Astrocyte of the cerebellum (primary cell): ENCODE measurements at regions not wholly inside any gene's neighbourhood (a gene's known extent, or its start where the extent isn't known, plus 50 kb on each side); places are given as distances from the start of the nearest gene placed in this dataset.
A peak's percentile ranks its signal among the peaks of the same experiment; 100 is the strongest.

Source experiments
- DNase-seq: peaks from one replicate; pipeline ENCODE4 v3.0.0-alpha.2; 2011; ENCODE audit warnings: low read depth
- H3K4me3 ChIP-seq: 2 replicates; pipeline ENCODE4 v1.5.1; 2011; ENCODE audit warnings: mild to moderate bottlenecking, low read depth, low read length, moderate library complexity
- in situ Hi-C: cut with HindIII; loops from 2 replicates; pipeline ENCODE4 v1.10.0; 2017; ENCODE audit warnings: low sequenced_read_pairs
- TF ChIP-seq, protein P1 (sequence below): IDR thresholded peaks from 2 replicates; pipeline ENCODE4 v1.5.1; 2012; ENCODE audit warnings: low read length, low read depth, moderate library complexity, mild to moderate bottlenecking; ENCODE audit errors: missing control alignments

DNA sequence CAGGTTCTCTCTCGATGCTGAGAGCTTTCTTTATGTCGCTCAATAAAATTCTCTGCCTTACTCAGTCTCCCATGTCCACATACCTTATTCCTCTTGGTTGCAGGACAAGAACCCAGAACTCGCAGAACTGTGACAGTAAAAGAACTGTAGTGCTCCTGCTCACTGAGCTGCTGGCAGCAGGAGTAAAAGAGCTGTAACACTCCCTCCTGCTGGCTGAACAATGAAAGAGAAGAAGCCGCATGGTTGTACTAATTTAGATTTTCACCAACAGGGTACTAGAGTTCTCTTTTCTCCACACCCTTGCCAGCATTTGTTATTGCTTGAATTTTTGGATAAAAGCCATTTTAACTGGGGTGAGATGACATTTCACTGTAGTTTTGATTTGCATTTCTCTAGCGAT lies 433.2 kb downstream of the GUCY1A2 start:
- DNase-seq = no peak
- TF ChIP-seq, protein P1, sequence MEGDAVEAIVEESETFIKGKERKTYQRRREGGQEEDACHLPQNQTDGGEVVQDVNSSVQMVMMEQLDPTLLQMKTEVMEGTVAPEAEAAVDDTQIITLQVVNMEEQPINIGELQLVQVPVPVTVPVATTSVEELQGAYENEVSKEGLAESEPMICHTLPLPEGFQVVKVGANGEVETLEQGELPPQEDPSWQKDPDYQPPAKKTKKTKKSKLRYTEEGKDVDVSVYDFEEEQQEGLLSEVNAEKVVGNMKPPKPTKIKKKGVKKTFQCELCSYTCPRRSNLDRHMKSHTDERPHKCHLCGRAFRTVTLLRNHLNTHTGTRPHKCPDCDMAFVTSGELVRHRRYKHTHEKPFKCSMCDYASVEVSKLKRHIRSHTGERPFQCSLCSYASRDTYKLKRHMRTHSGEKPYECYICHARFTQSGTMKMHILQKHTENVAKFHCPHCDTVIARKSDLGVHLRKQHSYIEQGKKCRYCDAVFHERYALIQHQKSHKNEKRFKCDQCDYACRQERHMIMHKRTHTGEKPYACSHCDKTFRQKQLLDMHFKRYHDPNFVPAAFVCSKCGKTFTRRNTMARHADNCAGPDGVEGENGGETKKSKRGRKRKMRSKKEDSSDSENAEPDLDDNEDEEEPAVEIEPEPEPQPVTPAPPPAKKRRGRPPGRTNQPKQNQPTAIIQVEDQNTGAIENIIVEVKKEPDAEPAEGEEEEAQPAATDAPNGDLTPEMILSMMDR = peak; percentile 43
- in situ Hi-C loops = no loop called here
- H3K4me3 ChIP-seq = no peak overlapping the region

DNA sequence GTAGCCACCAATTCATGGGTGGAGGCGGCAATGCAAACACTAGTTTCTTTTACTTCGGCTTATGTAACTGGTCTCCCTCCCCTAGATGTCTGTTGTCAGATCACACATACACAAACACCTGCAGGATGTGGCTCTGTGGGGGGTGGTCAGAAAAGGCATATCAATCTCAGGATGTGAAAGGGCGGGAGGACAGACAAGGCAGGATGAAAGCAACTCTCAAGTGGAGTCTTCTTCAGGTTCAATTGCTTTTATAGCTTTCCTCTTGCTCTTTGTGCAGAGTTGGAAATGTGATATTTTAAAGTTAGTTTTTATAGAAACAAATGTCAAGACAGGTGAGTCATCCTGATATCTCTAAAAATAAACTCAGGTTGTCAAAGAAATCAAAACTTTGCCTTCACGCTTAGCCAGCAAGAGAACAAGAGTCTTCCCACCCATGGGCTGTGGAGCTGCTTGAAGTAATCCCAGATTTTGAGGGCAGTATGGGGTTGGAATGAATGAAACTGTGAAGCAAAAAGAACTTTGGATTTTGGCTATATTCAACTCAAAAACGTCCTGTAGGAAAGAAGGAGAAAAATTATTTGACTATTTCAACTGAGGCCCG lies 423.4 kb downstream of the GUCY1A2 start:
- in situ Hi-C loops = no loop called here
- DNase-seq = no peak
- H3K4me3 ChIP-seq = no peak overlapping the region
- TF ChIP-seq, protein P1 = no peak

DNA sequence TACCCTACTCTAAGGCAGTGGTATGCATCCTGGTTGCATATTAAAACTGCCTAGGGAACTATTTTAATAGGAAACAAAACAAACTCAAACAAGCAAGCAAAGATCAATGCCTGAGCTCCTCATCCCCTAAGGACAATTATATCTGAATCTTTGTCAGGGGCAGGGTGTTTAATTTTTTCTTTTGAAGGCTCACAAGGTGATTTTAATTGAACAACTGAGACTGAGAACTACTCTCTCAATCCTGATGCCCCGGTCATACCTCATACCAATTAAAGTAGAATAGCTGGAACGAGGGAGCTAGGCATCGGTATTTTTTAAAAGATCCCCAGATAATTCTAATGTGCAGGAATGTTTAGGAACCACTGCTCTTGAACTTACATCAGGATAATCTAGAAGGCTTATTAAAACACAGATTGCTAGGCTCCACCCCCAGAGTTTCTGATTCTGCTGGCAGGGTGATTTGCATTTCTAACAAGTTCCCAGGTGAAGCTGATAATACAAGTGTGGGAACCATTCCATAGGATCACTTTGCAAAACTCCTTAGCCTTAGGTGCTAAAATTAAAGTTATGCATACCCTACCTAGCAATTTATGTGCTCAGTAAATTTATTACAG lies 416.5 kb downstream of the GUCY1A2 start:
- DNase-seq = no peak

DNA sequence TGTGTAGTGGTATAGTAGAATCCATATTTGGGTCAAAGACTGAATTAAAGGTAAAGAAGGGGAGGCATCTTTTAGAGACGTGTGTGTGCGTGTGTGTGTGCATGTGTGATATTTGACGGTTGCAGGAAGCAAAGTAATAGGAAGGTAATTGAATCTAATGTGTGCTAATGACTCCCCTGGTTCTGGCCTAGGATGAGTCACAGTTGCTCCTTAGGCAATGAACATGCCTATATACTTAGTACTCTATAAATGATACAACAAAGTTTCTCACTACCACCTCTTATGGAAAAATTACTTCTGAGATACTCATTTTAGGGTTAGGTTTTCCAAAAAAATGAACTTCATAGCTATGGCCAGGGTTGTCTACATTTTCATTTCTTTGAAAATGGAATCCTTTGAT lies 409.6 kb downstream of the GUCY1A2 start:
- no peak overlapping the region for H3K4me3 ChIP-seq
- TF ChIP-seq, protein P1 = no peak
- DNase-seq = no peak
- in situ Hi-C loops = no loop called here

More for the DNA sequence above, 416.5 kb downstream of the GUCY1A2 start:
- H3K4me3 ChIP-seq = no peak overlapping the region
- TF ChIP-seq, protein P1 = no peak
- in situ Hi-C loops = no loop called here

DNA sequence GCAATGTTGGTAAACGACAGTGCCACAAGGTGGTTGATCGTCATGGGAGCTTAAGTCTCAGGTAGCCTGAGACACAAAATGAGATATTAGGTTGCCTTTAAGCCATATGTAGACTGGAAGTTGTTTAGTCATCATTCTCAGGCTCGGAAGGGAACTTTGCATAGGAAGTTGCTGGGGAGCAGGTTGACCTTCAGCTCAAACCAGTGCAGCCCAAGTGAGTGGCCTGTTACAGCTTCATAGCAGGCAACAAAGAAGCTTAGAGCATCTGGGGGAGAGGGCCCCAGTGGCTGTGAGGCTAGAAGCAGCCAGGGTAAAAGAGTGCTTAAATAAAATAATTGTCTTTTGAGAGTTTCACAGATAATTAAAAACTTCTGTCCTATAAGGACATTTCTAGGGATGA lies 404.0 kb downstream of the GUCY1A2 start:
- TF ChIP-seq, protein P1 = no peak
- H3K4me3 ChIP-seq = no peak overlapping the region
- in situ Hi-C loops = no loop called here
- no peak for DNase-seq

DNA sequence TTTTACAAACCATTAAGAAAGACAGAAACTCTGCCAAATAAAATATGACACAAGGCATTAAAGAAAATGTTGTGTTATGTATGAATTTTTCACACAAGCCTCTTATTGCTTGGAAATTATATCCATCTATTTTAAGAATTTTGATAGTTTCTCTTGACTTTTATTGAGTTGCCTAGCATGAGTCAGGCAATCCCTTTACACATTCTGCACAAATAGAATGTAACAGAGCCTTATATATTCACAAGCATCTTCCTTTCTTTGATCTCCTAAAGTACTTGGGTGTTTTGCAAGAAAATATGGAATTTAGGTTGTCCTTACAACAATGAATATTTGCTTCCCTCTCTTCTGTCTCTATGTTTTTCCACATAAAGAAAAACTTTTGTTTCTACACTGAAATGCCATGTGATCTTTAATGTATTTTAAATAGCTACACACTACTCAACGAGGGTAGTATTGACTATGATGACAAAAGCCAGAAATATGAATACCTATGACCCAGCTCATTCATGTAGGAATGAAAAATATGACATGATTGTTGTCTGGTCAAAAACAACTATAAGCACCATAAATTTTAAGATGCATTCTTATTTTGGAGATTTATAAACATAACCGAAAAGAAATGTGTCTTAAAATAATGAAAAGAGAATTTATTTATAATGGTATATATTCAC lies 398.8 kb downstream of the GUCY1A2 start:
- H3K4me3 ChIP-seq = no peak overlapping the region
- DNase-seq = no peak
- in situ Hi-C loops = no loop called here
- TF ChIP-seq, protein P1 = no peak
